ENCODE measurements at regions not wholly inside any gene's neighbourhood (a gene's known extent, or its start where the extent isn't known, plus 50 kb on each side); places are given as distances from the start of the nearest gene placed in this dataset.

DNA sequence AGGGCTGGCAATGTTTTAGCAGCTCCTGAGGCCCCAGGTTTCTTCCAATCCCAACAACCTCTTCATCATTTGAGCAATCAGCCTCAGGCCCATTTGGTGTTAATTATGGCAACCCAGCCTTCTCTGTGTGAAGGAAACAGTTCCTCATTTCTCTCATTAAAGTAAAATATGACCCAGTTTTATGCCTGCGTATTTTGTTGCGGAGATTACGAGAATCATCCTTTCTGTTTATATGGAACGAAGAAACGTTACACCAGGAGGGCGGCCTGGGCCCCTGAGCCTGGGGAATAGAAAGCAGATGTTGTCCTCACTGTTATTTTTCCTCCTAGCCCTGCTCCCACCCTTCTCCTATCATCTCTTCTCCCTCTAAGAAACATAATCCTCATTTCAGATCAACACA is 332.2 kb upstream of the USP24 start:
- DNase-seq, result no peak

DNA sequence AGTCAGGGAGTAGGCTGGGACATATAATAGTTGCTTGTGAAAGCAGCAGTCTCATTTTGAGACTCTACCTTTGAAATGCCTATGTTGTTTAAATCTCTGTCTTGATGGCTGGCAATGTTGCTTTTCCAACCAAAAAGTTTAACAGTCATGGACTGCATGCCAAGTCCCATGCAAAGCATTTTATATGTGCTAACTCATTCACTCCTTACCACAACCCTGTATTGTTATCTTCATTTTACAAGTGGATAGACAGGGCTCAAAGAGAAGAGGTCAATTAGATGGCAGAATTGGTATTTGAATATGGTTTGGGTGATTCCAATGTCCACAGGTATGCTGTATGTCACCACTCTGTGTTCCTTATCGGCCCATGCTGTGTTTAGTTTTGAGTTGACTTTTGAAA is 331.4 kb upstream of the USP24 start:
- no peak for DNase-seq

DNA sequence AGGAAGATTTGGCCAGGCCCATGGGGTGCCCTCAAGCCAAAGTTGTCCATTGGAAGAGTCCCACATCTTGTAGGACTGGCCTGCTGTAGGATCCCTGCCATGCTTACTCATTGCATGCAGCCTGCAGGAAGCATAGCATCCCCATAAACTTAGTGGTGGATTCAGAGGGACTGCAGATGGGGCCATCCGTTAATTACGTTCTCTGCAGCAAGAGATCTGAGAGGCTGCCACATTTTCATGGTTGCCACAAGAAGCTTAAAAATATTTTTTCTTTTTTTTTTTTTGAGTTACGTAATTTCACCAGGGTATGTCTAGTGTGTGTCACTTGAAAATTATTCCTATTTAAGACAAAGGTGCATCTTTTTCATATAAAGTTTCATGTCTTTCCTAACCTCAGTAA is 329.7 kb upstream of the USP24 start:
- DNase-seq, result no peak

DNA sequence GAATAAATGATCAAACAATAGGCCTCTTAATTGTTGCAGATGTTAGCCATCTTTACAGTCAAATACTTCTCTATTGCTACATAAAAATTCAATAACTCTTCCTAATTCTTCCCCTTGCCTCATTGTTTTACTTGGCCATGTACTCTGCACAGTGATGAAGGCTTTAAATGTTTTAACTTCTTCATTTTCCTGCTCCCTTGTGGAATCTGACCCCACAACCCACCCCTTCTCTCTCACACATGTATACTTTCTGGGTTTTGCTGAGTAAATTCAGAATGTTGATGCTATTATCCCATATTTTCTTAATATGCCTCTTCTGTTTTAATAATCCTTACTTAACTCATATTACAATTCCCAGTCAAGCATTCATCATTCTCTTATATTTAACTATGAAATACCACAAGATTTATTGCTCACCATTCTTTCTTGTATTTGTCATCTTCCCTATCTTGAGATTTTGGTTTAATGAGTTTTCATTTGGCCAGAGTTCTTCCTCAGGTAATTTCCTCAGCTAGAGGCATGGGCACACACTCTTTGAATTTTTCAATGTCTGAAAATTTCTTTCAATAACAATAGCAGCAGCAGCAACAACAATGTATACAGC is 327.8 kb upstream of the USP24 start:
- DNase-seq, result no peak

DNA sequence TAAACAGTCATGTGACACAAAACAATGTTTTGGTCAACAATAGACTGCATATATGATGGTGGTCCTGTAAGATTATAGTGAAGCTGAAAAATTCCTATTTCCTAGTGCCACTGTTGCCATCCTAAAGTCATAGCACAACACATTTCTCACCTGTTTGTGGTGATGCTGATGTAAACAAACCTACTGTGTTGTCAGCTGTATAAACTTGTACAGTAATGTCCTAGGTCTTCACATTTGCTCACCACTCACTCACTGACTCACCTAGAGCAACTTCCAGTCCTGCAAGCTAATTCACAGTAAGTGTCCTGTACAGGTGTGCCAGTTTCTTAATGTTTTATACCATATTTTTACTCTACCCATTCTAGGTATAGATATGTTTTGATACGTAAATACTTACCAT is 326.1 kb upstream of the USP24 start:
- DNase-seq, result no peak

DNA sequence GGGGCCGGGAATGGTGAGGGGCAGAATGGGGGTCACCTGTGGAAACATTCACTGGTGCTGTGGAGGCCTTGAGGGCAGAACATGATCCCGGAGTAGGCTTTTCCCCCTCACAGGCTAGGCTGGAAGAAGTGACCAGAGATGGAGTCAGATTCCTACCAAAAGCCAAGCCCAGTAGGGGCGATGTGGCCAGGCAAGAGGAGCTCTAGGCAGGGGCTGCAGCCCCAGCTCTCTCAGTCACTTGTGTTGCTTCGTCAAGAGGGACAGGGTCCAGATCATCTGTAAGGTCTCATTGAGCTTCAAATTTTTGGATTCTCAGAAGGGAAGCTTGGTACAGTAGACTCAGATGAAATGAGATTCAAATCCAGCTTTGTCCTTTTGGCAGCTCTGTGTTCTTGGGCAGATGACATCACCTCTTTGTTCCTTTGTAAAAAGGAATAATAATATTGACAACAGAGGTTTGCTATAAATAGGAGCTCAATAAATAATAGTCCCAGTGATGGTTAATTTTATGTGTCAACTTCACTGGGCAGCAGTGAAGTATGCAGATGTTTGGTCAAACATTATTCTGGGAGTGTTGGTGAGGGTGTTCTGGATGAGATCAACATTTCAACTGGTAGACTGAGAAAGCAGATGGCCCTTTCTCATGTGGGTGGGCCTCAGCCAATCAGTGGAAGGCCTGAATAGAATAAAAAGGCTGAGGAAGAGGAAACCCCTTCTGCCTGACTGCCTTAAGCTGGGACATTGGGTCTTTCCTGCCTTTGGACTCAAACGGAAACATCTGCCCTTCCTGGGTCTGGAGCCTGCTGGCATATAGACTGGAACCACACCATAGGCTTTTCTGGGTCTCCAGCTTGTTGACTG is 324.7 kb upstream of the USP24 start:
- no peak for DNase-seq

DNA sequence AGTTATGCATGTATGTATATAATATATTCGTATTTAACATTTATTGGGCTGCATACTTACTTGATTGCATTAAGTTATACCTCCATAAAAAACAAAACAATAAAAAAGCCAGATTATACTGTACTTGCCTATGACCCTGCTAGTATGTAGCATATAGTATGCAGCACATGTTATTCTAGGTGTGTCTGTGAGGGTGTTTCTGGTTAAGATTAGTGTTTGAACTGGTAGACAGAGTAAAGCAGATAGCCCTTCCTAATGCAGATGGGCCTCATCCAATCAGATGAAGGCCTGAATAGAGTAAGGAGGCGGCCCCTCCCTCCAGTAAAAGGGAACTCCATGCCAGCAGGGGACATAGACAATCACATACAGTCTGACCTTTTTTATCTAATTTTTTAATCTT is 323.3 kb upstream of the USP24 start:
- no peak for DNase-seq

DNA sequence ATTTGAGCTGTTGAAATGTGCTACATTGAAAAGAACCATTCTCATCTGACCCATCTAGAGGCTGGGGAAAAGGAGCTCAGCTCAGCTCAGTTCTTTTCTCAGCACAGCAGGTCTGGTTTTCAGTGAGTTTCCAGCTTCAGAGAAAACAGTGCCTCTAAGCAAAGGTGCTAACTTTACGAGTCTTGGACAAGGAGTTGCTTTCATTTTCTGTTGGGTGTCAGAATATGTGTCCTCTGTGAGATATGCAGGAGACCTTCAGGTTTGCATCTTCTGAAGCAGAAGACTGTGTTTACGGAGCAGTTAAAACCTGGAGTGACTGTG is 321.3 kb upstream of the USP24 start:
- no peak for DNase-seq

DNA sequence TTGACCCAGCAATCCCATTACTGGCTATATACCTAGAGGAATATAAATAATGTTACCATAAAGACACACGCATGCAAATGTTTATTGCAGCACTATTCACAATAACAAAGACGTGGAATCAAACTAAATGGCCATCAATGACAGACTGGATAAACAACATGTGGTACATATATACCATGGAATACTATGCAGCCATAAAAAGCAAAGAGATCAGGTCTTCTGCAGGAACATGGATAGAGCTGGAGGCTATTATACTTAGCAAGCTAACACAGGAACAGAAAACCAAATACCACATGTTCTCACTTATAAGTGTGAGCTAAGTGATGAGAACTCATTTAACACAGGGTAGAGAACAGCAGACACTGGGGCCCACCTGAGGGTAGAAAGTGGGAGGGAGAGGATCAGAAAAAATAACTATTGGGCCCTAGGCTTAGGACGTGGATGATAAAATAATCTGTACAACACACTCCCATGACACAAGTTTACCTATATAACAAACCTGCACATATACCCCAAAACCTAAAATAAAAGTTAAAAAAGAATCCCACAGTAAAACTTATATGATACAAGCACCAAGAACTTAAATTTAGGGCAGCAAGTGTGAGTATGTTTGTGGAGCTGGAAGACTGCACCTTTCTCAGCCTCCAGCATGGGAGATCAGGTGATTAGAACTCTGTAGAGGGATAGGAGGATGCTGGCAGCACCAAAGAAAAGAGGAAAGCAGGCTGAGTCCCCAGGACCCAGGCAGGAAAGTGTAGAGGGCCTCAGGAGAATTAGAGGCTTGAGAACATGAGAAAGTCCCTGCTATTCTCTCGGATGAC is 320.8 kb upstream of the USP24 start:
- no peak for DNase-seq

DNA sequence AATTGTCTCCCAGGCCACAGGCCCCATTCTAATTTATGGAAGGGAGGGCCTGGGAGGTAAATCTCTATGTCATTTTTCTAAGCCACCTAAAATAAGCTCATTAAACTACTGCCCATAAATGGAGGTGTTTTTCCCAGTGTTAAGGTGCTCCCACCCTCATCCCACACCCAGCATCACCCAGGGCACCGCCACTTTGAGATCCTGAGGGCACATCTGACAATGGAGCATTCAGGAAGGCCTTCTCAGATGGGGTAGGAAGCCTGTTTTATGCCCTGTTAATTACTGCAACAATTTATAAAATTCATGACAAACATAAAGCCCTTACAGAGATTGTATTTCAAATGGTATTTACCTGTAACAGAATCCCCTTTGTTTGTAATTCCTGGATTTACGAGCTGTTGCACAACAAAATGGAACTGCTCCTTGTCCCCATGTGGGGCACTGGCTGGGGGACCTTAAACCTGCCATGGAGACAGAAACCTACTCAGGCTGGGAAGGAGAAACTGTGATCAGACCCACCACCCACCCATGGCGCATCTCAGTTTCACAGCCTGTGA is 319.5 kb upstream of the USP24 start:
- no peak for DNase-seq

DNA sequence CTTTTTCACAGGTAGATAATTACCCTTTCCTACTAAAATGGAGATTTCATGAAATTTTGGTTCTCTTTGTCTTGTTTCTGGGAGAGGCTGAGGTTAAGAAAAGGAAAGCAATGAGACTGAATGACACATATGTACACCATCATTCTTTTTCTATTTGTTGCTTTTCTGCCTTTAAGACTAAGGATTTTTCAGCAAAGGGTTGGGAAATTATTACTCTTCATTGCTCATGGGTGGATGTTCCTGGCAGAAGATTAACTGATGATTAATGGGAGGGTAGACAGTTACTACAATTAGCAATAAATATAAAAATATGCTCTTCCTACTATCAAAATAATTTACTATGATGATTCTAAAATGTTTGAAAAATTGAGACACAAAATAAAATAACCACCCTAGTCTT is 316.5 kb upstream of the USP24 start:
- DNase-seq, result no peak

DNA sequence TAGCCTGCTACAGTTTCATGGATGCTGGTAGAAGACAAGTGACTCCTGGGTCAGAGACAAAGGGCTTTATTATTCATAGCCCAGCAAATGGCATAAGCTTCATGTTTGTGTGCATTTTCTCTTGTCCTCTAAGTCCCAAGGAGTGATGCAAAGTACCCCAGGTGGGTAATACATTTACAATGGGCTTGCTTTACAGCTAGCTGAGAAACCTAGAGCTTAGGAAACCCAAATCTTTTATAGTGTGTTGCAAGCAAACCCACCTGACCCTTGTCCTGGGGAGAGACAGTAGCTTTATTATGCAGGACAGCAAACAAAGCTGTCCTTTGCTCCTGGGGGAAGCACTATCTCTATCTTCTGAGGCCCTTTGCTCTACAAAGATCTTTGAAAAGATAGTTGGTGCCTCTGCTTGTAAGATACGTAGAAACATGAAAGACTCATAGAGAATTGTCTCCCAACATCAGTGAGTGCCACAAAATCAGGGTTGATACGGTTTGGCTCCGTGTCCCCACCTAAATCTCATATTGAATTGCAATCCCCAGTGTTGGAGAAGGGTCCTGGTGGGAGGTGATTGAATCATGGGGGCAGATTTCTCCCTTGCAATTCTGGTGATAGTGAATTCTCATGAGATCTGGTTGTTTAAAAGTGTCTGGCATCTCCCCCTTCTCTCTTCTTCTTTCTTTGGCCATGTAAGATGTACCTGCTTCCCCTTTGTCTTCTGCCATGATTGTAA is 315.8 kb upstream of the USP24 start:
- no peak for DNase-seq

DNA sequence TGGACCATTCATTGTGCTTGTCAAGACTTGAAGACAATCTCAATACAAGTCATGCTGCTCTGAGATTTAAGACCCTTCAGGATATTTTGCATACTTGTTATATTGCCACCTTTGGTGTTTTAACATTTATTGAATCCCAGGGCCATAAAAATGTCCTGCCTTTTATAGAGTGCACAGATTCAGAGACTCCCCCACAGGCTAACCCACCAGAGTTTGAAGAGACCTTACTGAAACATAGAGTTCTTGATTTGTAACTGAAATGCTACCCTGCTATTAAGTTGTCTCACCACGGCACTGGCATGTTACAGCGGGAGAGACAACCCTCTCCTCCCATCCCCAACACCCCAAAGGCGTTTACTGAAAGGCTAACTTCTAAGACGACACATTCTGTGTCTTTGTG is 313.9 kb upstream of the USP24 start:
- no peak for DNase-seq

DNA sequence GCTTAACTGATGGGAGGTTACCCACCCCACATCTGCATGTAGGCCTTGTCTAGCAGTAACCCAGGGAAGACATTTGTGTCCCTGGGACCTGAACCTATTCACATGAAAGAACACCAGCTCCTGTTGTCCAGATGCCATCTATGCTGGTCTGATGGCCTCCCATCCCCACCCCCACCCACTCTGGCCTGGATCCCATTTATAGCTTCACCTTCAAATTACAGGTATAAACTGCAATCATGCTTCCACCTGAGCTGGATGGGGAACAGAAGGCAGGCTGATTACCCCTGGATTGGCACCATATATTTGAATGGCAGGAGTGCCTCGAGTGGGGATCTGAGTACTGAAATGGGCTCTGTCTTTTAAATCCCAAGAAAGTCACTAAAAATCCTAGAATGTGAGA is 312.7 kb upstream of the USP24 start:
- DNase-seq, result no peak

DNA sequence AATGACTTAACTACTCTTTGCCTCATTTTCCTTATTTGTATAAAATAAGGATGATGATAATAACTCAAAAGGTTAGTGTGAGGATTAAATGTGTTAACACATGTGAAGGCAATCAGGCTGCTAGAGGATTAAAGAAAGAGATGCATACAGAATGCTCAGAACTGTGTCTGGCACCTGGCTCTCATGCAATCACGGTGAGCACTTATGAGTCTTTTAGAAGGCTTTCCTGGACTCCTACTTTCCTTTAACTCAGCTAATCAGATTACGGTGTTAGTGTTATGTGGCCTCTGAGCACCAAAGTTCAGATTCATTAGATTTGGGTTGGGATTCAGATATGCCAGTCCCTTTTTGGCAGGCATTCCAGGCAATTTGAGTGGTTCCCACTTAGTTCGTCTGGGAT is 311.6 kb upstream of the USP24 start:
- no peak for DNase-seq

DNA sequence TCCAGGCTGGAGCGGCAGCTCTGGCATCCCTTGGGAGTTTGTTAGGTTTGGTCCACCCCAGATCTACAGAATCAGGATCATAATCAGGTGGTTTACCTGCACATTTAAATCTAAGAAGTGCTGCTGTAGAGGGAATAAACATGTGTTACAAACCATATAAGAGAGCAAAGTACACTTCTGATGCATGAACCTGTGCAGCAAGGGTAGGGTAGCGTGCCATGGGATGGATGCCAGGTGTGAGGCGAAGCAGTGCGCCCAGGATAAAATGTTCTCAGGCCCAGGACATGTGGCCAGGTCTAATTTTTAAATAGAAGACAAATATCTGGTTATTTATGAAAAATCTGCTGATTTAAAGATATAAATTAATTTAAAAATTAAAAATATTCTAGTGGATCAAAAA is 308.8 kb upstream of the USP24 start:
- no peak for DNase-seq

DNA sequence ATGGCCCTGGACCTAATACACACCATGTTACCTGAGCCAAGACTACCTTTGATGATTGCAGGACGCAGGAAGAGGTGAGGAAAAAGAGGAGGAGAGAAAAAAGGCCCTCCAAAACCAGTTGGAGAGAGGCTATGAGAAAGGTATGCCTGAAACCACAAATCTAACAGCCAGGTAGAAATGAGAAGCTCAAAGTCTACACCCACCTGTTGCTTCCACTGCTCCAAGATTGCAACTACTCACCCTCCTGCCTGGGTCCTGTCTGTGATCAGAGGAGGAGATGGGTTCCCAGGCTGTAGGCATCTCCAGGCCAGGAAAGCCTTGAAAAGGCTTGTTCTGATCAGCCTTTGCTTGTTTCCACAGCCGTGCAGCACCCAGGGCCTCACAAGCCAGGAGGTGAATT is 307.8 kb upstream of the USP24 start:
- no peak for DNase-seq

DNA sequence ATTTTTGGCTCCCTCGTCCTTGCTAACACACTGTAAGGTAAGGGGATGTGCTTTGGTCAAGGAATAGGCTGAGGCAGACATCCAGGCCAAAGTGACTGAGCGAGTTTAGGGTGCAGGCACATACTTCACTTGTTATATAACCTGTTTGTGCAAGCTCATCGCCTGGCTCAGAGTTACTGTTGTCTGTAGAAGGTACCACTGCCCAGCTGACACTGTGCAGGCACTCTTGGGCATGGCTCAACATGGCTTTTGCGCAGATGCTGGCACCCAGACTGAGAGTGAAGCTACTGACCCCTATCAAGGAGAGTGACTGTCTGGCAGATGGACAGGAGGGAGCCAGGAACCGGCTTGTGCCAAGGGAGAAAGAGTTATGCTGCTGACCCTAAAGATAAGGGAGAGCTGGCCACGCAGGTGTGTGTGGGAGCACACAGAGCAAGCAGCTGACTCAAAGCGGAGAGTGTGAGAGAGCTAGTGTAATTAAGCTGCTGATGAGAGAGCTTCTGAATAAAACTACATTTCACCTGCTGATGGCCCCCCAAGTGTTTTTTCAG is 307.3 kb upstream of the USP24 start:
- DNase-seq, result no peak

DNA sequence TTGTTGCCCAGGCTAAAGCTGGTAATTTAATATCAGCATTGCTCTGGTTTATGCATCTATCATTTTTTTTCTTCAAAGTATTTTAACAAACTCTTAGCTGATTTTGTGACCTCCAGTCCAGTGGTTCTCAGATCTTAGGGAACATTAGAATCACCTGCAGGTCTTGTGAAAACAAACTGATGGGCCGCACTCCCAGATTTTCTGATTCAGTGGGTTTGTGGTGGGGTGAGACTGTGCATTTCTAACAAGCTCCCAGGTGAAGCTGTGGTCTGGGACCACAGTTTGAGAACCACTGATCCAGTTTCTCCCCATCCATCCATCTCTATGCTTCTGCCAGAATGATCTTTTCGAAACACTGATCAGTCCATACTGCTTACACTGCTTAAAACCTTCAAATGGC is 305.7 kb upstream of the USP24 start:
- no peak for DNase-seq

DNA sequence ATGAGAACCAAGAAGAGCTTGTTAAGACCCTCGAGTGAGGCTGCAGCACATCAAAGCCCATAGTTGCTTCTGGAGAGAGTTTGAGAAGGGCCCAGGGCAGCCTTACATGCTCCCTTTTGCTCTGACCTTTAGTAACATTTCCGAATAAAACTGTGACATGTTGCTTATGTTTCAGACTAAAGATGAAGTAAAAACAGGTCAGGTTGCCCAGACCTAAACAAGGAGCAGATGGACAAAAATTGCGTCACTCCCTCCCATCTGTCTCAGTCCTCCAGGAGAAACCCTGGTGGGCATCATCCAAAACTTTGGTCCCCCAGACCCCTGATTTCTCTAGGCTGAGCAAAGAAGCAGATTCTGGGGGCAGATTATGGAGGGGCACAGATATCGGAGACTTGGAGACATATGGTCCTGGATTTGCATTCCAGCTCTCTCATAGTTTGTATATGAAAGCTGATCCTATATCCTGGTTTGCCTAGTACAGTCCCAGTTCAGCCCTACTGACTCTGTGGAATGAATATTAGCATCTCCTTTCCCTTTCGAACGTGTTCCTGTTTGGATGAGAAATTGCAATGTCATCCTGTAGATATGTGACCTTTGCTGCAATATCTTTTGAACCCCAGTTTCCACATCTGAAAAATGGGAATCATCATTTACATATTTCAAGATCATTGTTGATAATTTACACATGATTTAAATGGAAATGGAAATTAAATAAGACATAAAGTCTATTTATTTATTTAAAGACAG is 304.9 kb upstream of the USP24 start:
- no peak for DNase-seq

DNA sequence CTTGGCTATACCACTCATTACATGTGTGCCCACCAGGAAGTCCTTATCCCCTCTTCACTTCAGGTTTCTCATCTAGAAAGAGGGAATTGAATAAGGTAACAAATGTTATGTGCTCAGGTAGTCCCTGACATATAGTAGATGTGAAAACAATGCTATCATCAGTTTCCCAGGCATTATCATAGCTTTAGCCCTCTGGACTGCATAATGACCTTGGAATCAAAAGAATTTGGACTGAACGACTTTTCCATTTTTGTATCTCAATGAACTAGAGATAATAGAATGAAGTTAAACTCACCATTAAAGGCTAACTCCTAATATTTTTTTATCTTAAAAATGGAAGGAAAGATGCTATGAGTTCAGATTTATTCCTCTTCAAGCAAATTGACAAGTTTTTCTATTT is 304.1 kb upstream of the USP24 start:
- no peak for DNase-seq

DNA sequence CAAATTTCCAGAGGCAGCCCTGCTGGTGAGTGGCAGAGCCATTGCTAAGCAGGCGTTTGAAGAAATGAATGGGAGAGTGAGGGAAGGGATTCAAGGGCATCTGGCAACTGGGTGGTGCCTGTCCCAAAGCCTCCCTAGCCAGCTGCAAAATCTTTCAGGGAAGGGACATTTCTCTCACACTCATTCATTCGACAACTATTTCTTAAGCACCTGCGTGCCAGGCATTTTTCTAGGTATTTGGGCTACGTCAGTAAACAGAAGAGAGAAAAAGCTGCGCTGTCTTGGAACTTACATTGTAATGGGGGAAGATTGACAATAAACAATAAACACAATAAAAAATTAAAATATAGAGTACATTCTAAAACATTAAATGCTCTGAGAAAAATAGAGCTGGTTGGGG is 301.9 kb upstream of the USP24 start:
- DNase-seq, result no peak

Data from NCI-H1930 (cell line).